ENCODE measurements at regions not wholly inside any gene's neighbourhood (a gene's known extent, or its start where the extent isn't known, plus 50 kb on each side); places are given as distances from the start of the nearest gene placed in this dataset.

- 64% methylated on average over 4 of the region's 4 CpGs for WGBS
- TF ChIP-seq POLR2A (IDR thresholded peaks at IDR 0.05; ENCODE audit: low read depth) (no peak), EP300 (IDR thresholded peaks at IDR 0.05) (no peak), POLR2AphosphoS5 (IDR thresholded peaks at IDR 0.05) (no peak)
- TF ChIP-seq, protein P1, sequence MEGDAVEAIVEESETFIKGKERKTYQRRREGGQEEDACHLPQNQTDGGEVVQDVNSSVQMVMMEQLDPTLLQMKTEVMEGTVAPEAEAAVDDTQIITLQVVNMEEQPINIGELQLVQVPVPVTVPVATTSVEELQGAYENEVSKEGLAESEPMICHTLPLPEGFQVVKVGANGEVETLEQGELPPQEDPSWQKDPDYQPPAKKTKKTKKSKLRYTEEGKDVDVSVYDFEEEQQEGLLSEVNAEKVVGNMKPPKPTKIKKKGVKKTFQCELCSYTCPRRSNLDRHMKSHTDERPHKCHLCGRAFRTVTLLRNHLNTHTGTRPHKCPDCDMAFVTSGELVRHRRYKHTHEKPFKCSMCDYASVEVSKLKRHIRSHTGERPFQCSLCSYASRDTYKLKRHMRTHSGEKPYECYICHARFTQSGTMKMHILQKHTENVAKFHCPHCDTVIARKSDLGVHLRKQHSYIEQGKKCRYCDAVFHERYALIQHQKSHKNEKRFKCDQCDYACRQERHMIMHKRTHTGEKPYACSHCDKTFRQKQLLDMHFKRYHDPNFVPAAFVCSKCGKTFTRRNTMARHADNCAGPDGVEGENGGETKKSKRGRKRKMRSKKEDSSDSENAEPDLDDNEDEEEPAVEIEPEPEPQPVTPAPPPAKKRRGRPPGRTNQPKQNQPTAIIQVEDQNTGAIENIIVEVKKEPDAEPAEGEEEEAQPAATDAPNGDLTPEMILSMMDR (IDR thresholded peaks at IDR 0.05) = no peak
- Histone ChIP-seq H3K4me3 (no peak overlapping the region), H3K27me3 (peaks cover 0 to 23% (median 0%) of the 10 kb centered on the region in 4 donors), H3K27ac (replicated peaks in 1 of 4) (no peak overlapping the region), H3K36me3 (no peaks in the 10 kb centered on the region), H3K4me1 (no peaks in the 10 kb centered on the region), H3K9me3 (peaks cover 0 to 5% (median 0%) of the 10 kb centered on the region in 4 donors)
- peak; percentile 55 for DNase-seq (ENCODE audit: extremely low spot score)
- intact Hi-C loops (cut with DNase I) = no loop called here
Measured at GRCh38 chr17:6356562-6356961, 78.4 kb downstream of the AIPL1 start.

- Histone ChIP-seq H3K27me3 (peaks cover 0 to 34% (median 0%) of the 10 kb centered on the region in 4 donors), H3K36me3 (no peaks in the 10 kb centered on the region), H3K9me3 (peaks cover 0 to 5% (median 0%) of the 10 kb centered on the region in 4 donors), H3K4me3 (no peak overlapping the region), H3K4me1 (no peaks in the 10 kb centered on the region), H3K27ac (replicated peaks in 1 of 4) (no peak overlapping the region)
- DNase-seq (ENCODE audit: extremely low spot score) = peak; percentile 74
- WGBS = 53% methylated on average over 3 of the region's 3 CpGs
- intact Hi-C loops (cut with DNase I) = no loop called here
- no peak for TF ChIP-seq POLR2A (IDR thresholded peaks at IDR 0.05; ENCODE audit: low read depth)
- TF ChIP-seq, protein P1 (IDR thresholded peaks at IDR 0.05) = no peak
- no peak for TF ChIP-seq POLR2AphosphoS5 (IDR thresholded peaks at IDR 0.05)
- no peak for TF ChIP-seq EP300 (IDR thresholded peaks at IDR 0.05)
Measured at GRCh38 chr17:6355196-6355595, 79.7 kb downstream of the AIPL1 start.

DNA sequence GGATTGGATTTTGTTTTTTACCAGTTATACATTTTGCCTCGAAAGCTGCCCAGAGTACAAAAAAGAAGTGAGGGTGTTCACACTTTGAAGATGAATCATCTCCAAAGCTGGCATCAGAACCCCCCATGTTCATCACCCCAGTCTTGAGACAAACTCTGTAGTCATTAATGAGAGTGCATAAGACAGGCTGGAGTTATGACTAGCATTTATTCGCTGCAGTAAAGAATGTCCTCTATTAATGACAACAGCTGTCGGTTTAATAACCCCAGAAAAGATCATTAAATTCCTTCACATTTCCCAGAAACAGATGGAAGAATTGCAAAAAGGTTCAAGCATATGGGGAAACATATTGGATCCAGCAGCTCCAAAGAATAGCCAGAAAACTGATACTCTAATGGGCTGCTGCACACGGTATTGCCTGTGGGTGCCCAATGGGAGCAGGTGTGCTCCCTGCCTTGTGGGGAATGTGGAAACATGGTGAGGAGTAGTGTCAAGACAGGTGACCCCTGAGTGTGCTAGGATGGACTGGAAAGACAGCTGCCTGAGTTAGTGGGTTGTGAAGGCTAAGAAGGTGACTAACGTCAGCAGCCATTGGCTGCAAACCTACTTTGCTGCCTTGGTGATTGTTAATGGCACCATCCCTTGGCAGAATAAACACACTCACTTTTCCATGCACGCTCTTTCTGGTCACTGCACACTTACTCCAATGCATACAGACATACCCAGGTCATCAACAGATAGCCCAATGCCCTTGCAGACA lies 81.9 kb downstream of the AIPL1 start:
- no peak overlapping the region for H3K4me3 ChIP-seq

GRCh38 chr17:6352016-6352415 lies 82.9 kb downstream of the AIPL1 start:
- TF ChIP-seq POLR2A (IDR thresholded peaks at IDR 0.05; ENCODE audit: low read depth) (no peak), EP300 (IDR thresholded peaks at IDR 0.05) (no peak), POLR2AphosphoS5 (IDR thresholded peaks at IDR 0.05) (no peak)
- TF ChIP-seq, protein P1 (IDR thresholded peaks at IDR 0.05) = no peak
- H3K4me3 ChIP-seq = no peak overlapping the region
- DNase-seq (ENCODE audit: extremely low spot score) = peak; percentile 45
- H3K27me3 ChIP-seq = peaks cover 0 to 55% (median 0%) of the 10 kb centered on the region in 4 donors
- H3K9me3 ChIP-seq = peaks cover 0 to 5% (median 0%) of the 10 kb centered on the region in 4 donors
- no peak overlapping the region for H3K27ac ChIP-seq (replicated peaks in 1 of 4)
- H3K4me1 ChIP-seq = no peaks in the 10 kb centered on the region
- H3K36me3 ChIP-seq = no peaks in the 10 kb centered on the region
- 93% methylated on average over 3 of the region's 3 CpGs for WGBS
- intact Hi-C loops (cut with DNase I) = no loop called here

More for the DNA sequence above, 81.9 kb downstream of the AIPL1 start:
- intact Hi-C loops (cut with DNase I) = no loop called here
- no peak overlapping the region for H3K27ac ChIP-seq (replicated peaks in 1 of 4)
- TF ChIP-seq, protein P1 (IDR thresholded peaks at IDR 0.05) = no peak
- no peak for TF ChIP-seq POLR2A (IDR thresholded peaks at IDR 0.05; ENCODE audit: low read depth)
- TF ChIP-seq EP300 (IDR thresholded peaks at IDR 0.05) = no peak
- TF ChIP-seq POLR2AphosphoS5 (IDR thresholded peaks at IDR 0.05) = no peak
- no peaks in the 10 kb centered on the region for H3K4me1 ChIP-seq
- peaks cover 0 to 5% (median 0%) of the 10 kb centered on the region in 4 donors for H3K9me3 ChIP-seq
- H3K36me3 ChIP-seq = no peaks in the 10 kb centered on the region
- H3K27me3 ChIP-seq = peaks cover 0 to 46% (median 0%) of the 10 kb centered on the region in 4 donors
- WGBS = 83% methylated on average over 6 of the region's 6 CpGs
- DNase-seq (ENCODE audit: extremely low spot score) = peak; percentile 57

All from esophagus muscularis mucosa (tissue), 4 donors.